ENCODE measurements at regions not wholly inside any gene's neighbourhood (a gene's known extent, or its start where the extent isn't known, plus 50 kb on each side); places are given as distances from the start of the nearest gene placed in this dataset.

DNA sequence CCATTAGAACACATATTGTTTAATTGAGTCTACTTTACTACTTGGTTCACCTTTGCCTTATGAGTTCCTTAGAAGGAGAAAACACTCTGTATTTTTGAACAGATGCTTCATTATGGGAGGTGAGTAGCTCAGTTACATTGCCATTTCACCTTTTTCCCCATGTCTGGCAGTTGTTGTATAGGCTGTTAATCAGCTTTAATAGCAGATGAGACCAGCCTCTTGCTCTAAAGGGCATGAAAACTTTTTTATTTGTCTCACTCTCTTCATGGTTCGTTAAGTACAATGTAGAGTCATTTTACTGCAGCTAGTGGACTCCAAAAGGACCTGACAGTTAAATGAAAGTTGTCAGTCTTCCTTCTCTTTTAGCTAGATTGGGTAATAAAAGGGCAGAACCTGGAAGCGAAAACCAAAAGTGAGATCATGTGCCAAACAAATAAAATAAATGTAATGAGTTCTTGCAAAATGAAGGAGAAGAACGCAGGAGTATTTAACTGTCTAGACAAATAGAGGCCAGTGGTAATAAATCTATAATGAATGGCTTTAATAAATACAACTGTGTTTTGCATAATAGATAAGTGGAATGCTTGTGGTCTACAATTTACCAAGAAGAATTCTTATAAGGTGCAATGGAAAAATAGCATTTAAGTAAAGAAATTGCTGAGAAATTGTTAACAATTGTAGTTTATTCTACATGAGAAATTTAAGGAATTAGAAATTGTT is 180.0 kb upstream of the NEGR1 start:
- Histone ChIP-seq H3K9ac (ENCODE audit: low read depth, low read length) (no peak overlapping the region), H3K27me3 (ENCODE audit: insufficient read depth, low read length, poor library complexity) (no peaks in the 10 kb centered on the region), H3K4me1 (ENCODE audit: insufficient read depth, low read length) (no peaks in the 10 kb centered on the region), H2AFZ (ENCODE audit: low read depth, low read length) (no peak overlapping the region), H3K27ac (ENCODE audit: low read length) (no peak overlapping the region), H4K20me1 (ENCODE audit: insufficient read depth, low read length) (no peaks in the 10 kb centered on the region), H3K9me3 (ENCODE audit: insufficient read depth, low read length, severe bottlenecking) (no peaks in the 10 kb centered on the region), H3K36me3 (ENCODE audit: insufficient read depth, low read length) (no peaks in the 10 kb centered on the region), H3K4me2 (ENCODE audit: insufficient read depth, low read length) (no peak overlapping the region), H3K79me2 (ENCODE audit: insufficient read depth, low read length) (no peaks in the 10 kb centered on the region), H3K4me3 (ENCODE audit: low read depth in 1 of 2, low read length in 2 of 2) (no peak overlapping the region)
- DNase-seq (no peak), ATAC-seq (ENCODE audit: insufficient read depth, low read depth) (no peak)
- TF ChIP-seq, protein P1, sequence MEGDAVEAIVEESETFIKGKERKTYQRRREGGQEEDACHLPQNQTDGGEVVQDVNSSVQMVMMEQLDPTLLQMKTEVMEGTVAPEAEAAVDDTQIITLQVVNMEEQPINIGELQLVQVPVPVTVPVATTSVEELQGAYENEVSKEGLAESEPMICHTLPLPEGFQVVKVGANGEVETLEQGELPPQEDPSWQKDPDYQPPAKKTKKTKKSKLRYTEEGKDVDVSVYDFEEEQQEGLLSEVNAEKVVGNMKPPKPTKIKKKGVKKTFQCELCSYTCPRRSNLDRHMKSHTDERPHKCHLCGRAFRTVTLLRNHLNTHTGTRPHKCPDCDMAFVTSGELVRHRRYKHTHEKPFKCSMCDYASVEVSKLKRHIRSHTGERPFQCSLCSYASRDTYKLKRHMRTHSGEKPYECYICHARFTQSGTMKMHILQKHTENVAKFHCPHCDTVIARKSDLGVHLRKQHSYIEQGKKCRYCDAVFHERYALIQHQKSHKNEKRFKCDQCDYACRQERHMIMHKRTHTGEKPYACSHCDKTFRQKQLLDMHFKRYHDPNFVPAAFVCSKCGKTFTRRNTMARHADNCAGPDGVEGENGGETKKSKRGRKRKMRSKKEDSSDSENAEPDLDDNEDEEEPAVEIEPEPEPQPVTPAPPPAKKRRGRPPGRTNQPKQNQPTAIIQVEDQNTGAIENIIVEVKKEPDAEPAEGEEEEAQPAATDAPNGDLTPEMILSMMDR (IDR thresholded peaks at IDR 0.05; ENCODE audit: borderline replicate concordance, extremely low read depth, low read length, poor library complexity, severe bottlenecking): no peak
- no peak for TF ChIP-seq EZH2 (IDR thresholded peaks at IDR 0.05; ENCODE audit: borderline replicate concordance, low read depth, low read length, severe bottlenecking)

GRCh38 chr1:72442262-72442661 is 159.9 kb upstream of the NEGR1 start:
- TF ChIP-seq EZH2 (IDR thresholded peaks at IDR 0.05; ENCODE audit: borderline replicate concordance, low read depth, low read length, severe bottlenecking): no peak
- TF ChIP-seq, protein P1 (IDR thresholded peaks at IDR 0.05; ENCODE audit: borderline replicate concordance, extremely low read depth, low read length, poor library complexity, severe bottlenecking): no peak
- Histone ChIP-seq H2AFZ (ENCODE audit: low read depth, low read length) (no peak overlapping the region), H4K20me1 (ENCODE audit: insufficient read depth, low read length) (no peaks in the 10 kb centered on the region), H3K4me3 (ENCODE audit: low read depth in 1 of 2, low read length in 2 of 2) (no peak overlapping the region), H3K9ac (ENCODE audit: low read depth, low read length) (no peak overlapping the region), H3K4me2 (ENCODE audit: insufficient read depth, low read length) (no peak overlapping the region), H3K36me3 (ENCODE audit: insufficient read depth, low read length) (no peaks in the 10 kb centered on the region), H3K9me3 (ENCODE audit: insufficient read depth, low read length, severe bottlenecking) (no peaks in the 10 kb centered on the region), H3K27ac (ENCODE audit: low read length) (no peak overlapping the region), H3K4me1 (ENCODE audit: insufficient read depth, low read length) (no peaks in the 10 kb centered on the region), H3K79me2 (ENCODE audit: insufficient read depth, low read length) (no peaks in the 10 kb centered on the region), H3K27me3 (ENCODE audit: insufficient read depth, low read length, poor library complexity) (no peaks in the 10 kb centered on the region)
- no peak for DNase-seq
- no peak for ATAC-seq (ENCODE audit: insufficient read depth, low read depth)

GRCh38 chr1:72439036-72439435 is 156.7 kb upstream of the NEGR1 start:
- H4K20me1 ChIP-seq (ENCODE audit: insufficient read depth, low read length): no peaks in the 10 kb centered on the region
- no peaks in the 10 kb centered on the region for H3K79me2 ChIP-seq (ENCODE audit: insufficient read depth, low read length)
- no peak overlapping the region for H2AFZ ChIP-seq (ENCODE audit: low read depth, low read length)
- no peak overlapping the region for H3K9ac ChIP-seq (ENCODE audit: low read depth, low read length)
- no peak for DNase-seq
- ATAC-seq (ENCODE audit: insufficient read depth, low read depth): no peak
- no peak overlapping the region for H3K27ac ChIP-seq (ENCODE audit: low read length)
- TF ChIP-seq, protein P1 (IDR thresholded peaks at IDR 0.05; ENCODE audit: borderline replicate concordance, extremely low read depth, low read length, poor library complexity, severe bottlenecking): no peak
- no peak for TF ChIP-seq EZH2 (IDR thresholded peaks at IDR 0.05; ENCODE audit: borderline replicate concordance, low read depth, low read length, severe bottlenecking)
- no peak overlapping the region for H3K4me3 ChIP-seq (ENCODE audit: low read depth in 1 of 2, low read length in 2 of 2)
- H3K27me3 ChIP-seq (ENCODE audit: insufficient read depth, low read length, poor library complexity): no peaks in the 10 kb centered on the region
- no peak overlapping the region for H3K4me2 ChIP-seq (ENCODE audit: insufficient read depth, low read length)
- no peaks in the 10 kb centered on the region for H3K4me1 ChIP-seq (ENCODE audit: insufficient read depth, low read length)
- no peaks in the 10 kb centered on the region for H3K9me3 ChIP-seq (ENCODE audit: insufficient read depth, low read length, severe bottlenecking)
- H3K36me3 ChIP-seq (ENCODE audit: insufficient read depth, low read length): no peaks in the 10 kb centered on the region
